ENCODE measurements at regions not wholly inside any gene's neighbourhood (a gene's known extent, or its start where the extent isn't known, plus 50 kb on each side); places are given as distances from the start of the nearest gene placed in this dataset.

- BruUV-seq (replicated peaks): no TSS peak
- Mint-ChIP-seq H3K4me1 (ENCODE audit: low read depth, unreplicated experiment) (no peaks in the 10 kb centered on the region), H3K27me3 (ENCODE audit: unreplicated experiment) (peaks cover 61% of the 10 kb centered on the region), H3K9me3 (ENCODE audit: low read depth, unreplicated experiment) (peaks cover 17% of the 10 kb centered on the region), H3K27ac (ENCODE audit: unreplicated experiment) (no peak overlapping the region), H3K4me3 (ENCODE audit: low read depth, unreplicated experiment) (no peak overlapping the region), H3K36me3 (ENCODE audit: insufficient read depth, unreplicated experiment) (no peaks in the 10 kb centered on the region)
- TF ChIP-seq, protein P1, sequence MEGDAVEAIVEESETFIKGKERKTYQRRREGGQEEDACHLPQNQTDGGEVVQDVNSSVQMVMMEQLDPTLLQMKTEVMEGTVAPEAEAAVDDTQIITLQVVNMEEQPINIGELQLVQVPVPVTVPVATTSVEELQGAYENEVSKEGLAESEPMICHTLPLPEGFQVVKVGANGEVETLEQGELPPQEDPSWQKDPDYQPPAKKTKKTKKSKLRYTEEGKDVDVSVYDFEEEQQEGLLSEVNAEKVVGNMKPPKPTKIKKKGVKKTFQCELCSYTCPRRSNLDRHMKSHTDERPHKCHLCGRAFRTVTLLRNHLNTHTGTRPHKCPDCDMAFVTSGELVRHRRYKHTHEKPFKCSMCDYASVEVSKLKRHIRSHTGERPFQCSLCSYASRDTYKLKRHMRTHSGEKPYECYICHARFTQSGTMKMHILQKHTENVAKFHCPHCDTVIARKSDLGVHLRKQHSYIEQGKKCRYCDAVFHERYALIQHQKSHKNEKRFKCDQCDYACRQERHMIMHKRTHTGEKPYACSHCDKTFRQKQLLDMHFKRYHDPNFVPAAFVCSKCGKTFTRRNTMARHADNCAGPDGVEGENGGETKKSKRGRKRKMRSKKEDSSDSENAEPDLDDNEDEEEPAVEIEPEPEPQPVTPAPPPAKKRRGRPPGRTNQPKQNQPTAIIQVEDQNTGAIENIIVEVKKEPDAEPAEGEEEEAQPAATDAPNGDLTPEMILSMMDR (IDR thresholded peaks at IDR 0.05; ENCODE audit: unreplicated experiment): no peak
- DNase-seq: no peak
- CTCF ChIA-PET: no interaction called here
- intact Hi-C loops (cut with micrococcal nuclease; ENCODE audit: unreplicated experiment): no loop called here
Measured at GRCh38 chr2:239596792-239597191, 196.0 kb upstream of the HDAC4 start.

GRCh38 chr2:239596253-239596652, 195.4 kb upstream of the HDAC4 start:
- Mint-ChIP-seq H3K27ac (ENCODE audit: unreplicated experiment) (no peak overlapping the region), H3K4me1 (ENCODE audit: low read depth, unreplicated experiment) (no peaks in the 10 kb centered on the region)

DNA sequence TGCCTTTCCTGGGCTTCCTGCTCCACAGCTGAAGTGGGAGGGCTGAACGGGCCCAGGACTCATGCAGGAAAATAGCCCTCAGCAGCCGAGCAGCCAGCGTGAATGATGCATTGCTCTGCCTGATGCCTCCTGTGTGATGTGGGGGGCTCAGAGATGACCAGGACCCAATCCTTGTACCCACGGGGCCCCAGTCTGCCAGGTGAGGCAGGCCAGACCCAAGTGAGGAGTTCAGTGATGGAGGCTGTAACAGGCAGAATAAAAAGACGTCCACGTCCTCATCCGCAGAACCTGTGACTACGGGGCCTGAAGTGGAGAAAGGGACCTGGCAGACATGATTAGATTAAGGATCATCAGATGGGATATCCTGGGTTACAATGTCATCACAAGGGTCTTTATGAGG, 194.9 kb upstream of the HDAC4 start:
- Mint-ChIP-seq H3K4me1 (ENCODE audit: low read depth, unreplicated experiment) (no peaks in the 10 kb centered on the region), H3K27ac (ENCODE audit: unreplicated experiment) (no peak overlapping the region), H3K4me3 (ENCODE audit: low read depth, unreplicated experiment) (no peak overlapping the region), H3K9me3 (ENCODE audit: low read depth, unreplicated experiment) (peaks cover 21% of the 10 kb centered on the region), H3K36me3 (ENCODE audit: insufficient read depth, unreplicated experiment) (no peaks in the 10 kb centered on the region), H3K27me3 (ENCODE audit: unreplicated experiment) (peaks cover 51% of the 10 kb centered on the region)
- BruUV-seq (replicated peaks): no TSS peak
- TF ChIP-seq, protein P1 (IDR thresholded peaks at IDR 0.05; ENCODE audit: unreplicated experiment): no peak
- CTCF ChIA-PET: interaction anchor here (0.7 kb wide), 1 partner anchor 814 kb away, joined by 4 read pairs; no protein-coding TSS in a partner anchor
- DNase-seq: no peak
- intact Hi-C loops (cut with micrococcal nuclease; ENCODE audit: unreplicated experiment): no loop called here

More at GRCh38 chr2:239596253-239596652, 195.4 kb upstream of the HDAC4 start:
- no TSS peak for BruUV-seq (replicated peaks)
- TF ChIP-seq, protein P1 (IDR thresholded peaks at IDR 0.05; ENCODE audit: unreplicated experiment): no peak
- CTCF ChIA-PET: interaction anchor here (0.7 kb wide), 1 partner anchor 815 kb away, joined by 4 read pairs; no protein-coding TSS in a partner anchor
- H3K4me3 Mint-ChIP-seq (ENCODE audit: low read depth, unreplicated experiment): no peak overlapping the region
- peaks cover 19% of the 10 kb centered on the region for H3K9me3 Mint-ChIP-seq (ENCODE audit: low read depth, unreplicated experiment)
- H3K27me3 Mint-ChIP-seq (ENCODE audit: unreplicated experiment): peaks cover 56% of the 10 kb centered on the region
- no peaks in the 10 kb centered on the region for H3K36me3 Mint-ChIP-seq (ENCODE audit: insufficient read depth, unreplicated experiment)
- intact Hi-C loops (cut with micrococcal nuclease; ENCODE audit: unreplicated experiment): no loop called here
- DNase-seq: no peak

DNA sequence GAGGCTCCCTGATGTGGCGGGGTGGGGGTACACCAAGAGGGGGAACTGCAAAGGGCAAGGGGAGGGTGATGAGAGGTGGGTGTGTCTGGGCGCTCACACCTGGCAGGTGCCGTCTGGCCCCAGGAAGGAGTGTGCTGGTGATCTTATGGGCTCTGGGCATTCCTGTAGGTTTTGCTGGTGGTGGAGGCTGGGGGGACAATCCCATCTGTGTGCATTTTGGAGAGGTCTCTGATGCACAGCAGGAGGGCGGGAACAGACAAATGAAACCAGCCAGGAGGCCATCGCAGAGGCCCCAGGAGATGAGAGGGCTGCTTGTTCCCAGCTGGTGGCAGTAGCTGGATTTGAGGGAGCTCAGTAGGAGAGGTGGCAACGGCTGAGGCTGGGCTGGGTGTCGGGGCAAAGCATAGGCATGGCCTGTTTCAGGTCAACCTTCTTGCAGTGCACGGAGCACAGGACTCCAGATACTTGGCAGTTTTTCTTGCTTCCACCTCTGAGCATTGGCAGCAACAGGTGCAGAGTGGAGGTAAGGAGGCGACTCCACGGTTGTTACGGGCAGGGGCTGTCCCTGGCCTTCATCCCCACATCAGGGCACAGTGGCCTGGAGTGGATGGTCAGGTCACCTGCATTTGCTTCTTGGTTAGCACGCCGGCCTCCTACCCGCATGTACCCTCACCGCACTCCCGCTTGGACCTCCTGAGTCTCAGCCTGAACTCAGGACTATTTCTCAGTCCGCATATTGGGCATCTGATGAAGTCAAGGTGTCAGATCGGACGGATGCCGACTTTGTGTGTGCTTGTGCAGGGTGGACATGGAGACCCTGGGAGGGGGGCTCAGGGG, 194.2 kb upstream of the HDAC4 start:
- no TSS peak for BruUV-seq (replicated peaks)
- no peak overlapping the region for H3K27ac Mint-ChIP-seq (ENCODE audit: unreplicated experiment)
- peaks cover 43% of the 10 kb centered on the region for H3K27me3 Mint-ChIP-seq (ENCODE audit: unreplicated experiment)
- TF ChIP-seq, protein P1 (IDR thresholded peaks at IDR 0.05; ENCODE audit: unreplicated experiment): no peak
- intact Hi-C loops (cut with micrococcal nuclease; ENCODE audit: unreplicated experiment): no loop called here
- CTCF ChIA-PET: interaction anchor here (0.6 to 0.8 kb wide), 2 partner anchors 28 to 634 kb away, joined by 3 read pairs; no protein-coding TSS in a partner anchor
- no peaks in the 10 kb centered on the region for H3K36me3 Mint-ChIP-seq (ENCODE audit: insufficient read depth, unreplicated experiment)
- DNase-seq: no peak
- H3K4me1 Mint-ChIP-seq (ENCODE audit: low read depth, unreplicated experiment): no peaks in the 10 kb centered on the region
- no peak overlapping the region for H3K4me3 Mint-ChIP-seq (ENCODE audit: low read depth, unreplicated experiment)
- peaks cover 23% of the 10 kb centered on the region for H3K9me3 Mint-ChIP-seq (ENCODE audit: low read depth, unreplicated experiment)
